ENCODE measurements at regions not wholly inside any gene's neighbourhood (a gene's known extent, or its start where the extent isn't known, plus 50 kb on each side); places are given as distances from the start of the nearest gene placed in this dataset.

GRCh38 chr7:144957998-144958397 is 122.1 kb upstream of the TPK1 start:
- no peak for DNase-seq (ENCODE audit: low read depth)

GRCh38 chr7:144955422-144955821 is 119.6 kb upstream of the TPK1 start:
- no peak for DNase-seq (ENCODE audit: low read depth)

GRCh38 chr7:144941127-144941526 is 105.3 kb upstream of the TPK1 start:
- no peak for DNase-seq (ENCODE audit: low read depth)

- DNase-seq (ENCODE audit: low read depth) = no peak
These were observed 101.3 kb upstream of the TPK1 start for GRCh38 chr7:144937199-144937598.

- DNase-seq (ENCODE audit: low read depth) = no peak
These were observed 100.5 kb upstream of the TPK1 start for GRCh38 chr7:144936314-144936713.

- no peak for DNase-seq (ENCODE audit: low read depth)
These were observed 74.6 kb upstream of the TPK1 start for GRCh38 chr7:144910411-144910810.

- no peak for DNase-seq (ENCODE audit: low read depth)
These were observed 73.2 kb upstream of the TPK1 start for GRCh38 chr7:144908943-144909556.

- no peak for DNase-seq (ENCODE audit: low read depth)
These were observed 72.5 kb upstream of the TPK1 start for GRCh38 chr7:144908324-144908723.

- no peak for DNase-seq (ENCODE audit: low read depth)
These were observed 71.7 kb upstream of the TPK1 start for GRCh38 chr7:144907577-144907976.

- DNase-seq (ENCODE audit: low read depth) = no peak
These were observed 67.3 kb upstream of the TPK1 start for GRCh38 chr7:144903201-144903600.

- no peak for DNase-seq (ENCODE audit: low read depth)
These were observed 56.9 kb upstream of the TPK1 start for GRCh38 chr7:144892761-144893160.

All from fibroblast of gingiva (primary cell).